ENCODE measurements at regions not wholly inside any gene's neighbourhood (a gene's known extent, or its start where the extent isn't known, plus 50 kb on each side); places are given as distances from the start of the nearest gene placed in this dataset.
A peak's percentile ranks its signal among the peaks of the same experiment; 100 is the strongest.
"Not testable (repeated sequence)": the region's sequence is repeated elsewhere in the genome, so short reads cannot be mapped to it uniquely, and the experiment has no call there.

DNA sequence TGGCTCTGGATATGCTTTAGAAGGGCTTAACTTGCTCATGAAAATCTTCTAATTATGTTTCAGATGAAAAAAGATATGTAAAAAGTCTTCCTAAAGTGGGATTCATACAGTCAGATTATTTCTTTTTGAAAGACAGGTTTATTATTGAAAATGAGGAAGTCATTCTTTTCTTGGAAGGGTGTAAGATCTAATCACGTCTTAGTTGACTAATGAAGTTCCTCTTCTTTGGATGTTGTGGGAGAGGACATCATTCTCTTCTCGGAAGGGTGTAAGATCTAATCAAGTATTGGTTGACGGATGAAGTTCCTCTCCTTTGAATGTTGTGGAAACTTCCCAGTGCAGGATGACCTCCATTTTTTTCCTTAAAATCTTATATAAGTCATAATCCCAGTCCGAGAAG is 74.9 kb downstream of the ALG10 start:
- DNase-seq (ENCODE audit: low spot score) = no peak

DNA sequence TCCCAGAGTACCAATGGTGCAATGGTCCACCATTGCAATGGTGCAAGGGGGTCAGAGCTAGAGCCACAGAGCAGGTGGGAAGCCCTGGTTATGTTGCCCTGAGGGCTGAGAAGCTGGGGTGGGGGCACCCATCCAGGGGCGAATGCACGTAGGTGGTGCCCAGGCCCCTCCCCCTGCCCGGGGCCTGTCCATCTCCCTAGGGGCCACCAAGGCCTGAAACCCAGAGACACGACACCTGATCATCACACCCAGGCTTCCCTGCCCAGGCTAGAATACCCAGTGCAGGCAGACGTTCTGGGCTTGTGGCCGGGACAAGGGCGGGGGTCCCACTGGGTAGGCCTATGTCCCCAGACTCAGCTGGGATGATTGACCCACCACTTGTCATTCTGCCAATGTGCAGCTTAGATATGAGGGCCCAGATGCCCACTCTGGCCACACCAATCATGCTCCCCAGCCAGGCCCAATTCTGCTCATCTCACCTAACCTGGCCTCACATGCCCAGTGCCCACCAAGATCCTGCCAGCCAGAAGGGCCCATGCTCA is 83.2 kb downstream of the ALG10 start:
- DNase-seq (ENCODE audit: low spot score) = no peak

DNA sequence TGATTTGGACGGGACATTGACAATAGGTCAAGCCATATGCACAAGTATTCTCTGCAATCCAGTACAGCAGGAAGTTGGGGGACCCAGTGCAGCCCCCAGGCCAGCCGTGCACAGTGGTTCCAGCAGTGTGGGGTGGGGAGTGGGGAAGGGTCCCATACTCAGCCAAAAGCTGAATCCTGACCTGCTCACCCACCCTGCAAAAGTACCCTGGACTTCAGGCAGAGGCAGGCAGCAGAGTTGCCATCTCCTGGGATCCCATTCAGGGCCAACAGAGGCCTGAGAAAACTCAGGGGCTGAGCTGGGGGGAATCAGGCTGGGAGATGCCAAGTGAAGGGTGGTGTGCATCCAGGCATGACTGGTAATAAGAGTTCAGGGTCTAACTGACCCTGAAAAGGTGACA is 83.9 kb downstream of the ALG10 start:
- no peak for DNase-seq (ENCODE audit: low spot score)

DNA sequence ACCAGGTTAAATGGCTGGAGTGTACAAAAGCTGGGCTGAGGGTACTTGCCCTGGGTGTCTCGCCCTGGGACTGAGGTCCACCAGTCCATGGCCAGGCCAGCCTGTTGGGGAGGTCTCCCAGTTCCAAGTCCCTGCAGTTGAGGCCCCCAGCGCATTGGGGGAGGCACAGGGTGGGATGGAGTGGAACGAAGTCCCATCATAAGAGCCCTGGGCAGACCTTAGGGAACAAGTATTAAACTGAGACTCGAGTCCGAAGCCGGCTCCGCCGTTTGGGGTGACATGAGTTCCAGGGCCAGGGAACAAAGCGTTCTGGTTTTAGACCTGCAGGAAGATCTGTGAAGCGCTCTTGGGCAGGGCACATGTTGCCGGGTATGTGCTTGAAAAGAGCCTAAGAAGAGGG is 84.7 kb downstream of the ALG10 start:
- no peak for DNase-seq (ENCODE audit: low spot score)

DNA sequence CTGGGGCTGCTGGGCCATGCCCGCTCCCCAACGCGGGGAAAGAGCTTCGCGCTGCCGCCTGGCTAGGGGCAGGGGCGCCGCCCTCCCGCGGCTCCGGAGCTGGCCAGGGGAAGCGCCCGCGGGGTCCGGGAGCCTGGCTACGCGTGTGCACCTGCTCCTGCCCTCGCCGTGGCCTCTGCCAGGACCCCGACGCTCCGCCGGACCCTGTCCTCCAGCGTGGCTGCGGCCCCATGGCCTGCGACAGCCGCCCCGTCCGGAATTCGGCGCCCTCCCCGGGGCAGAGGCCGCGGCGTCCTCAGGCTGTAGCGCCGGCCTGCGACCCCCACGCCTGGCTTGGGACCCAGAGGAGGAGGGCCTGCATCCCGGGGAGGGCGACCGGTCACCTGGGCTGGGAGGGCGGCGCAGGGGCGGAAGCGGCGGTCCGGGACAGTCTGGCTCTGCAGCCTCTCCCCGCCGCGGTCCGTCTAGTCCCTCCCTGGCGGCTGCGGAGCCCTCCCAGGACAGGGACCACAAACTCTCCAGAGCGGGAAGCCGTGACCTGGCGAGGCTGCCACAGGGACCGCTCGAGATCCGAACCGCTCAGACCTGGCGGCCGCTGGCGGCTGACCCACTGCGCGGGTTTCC is 85.6 kb downstream of the ALG10 start:
- DNase-seq (ENCODE audit: low spot score) = no peak

DNA sequence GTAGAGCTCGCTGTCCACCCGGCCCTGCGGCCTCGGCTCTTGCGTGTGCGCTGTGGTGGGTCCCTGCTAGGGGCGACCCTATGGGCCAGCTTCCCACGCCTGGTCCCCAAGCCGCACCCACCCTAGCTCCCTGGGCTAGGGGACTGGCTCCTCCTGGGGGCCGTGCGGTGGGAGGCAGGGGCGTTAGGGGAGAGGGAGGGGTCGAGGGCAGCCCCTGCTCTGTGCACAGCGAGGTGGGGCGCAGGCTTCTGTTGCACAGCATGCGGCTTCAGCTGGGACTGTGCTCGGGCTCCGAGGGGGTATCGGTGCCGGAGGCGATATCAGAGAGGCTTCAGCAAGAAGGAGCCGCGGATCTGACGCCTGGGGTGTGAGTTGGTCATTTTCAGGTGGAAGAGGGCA is 86.1 kb downstream of the ALG10 start:
- DNase-seq (ENCODE audit: low spot score) = no peak

DNA sequence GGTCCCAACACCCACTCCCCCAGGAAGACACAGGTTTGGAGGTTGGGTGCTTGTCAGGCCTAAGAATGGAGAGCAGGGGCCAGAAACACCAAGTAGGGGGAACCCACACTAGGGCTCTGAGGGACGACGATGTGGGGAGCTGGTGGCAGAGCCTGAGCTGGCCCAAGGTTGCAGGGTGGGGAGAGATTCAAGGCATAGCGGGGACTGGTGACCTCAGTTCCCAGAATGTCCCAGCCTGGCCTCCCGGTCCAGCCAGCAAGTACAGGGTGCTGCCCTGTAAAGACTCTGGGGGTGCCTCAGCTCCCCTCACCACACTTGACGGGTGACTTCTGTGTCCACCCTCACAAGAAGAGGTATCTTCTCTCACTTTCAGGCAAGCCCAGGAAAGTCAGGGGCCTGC is 86.7 kb downstream of the ALG10 start:
- no peak for DNase-seq (ENCODE audit: low spot score)

DNA sequence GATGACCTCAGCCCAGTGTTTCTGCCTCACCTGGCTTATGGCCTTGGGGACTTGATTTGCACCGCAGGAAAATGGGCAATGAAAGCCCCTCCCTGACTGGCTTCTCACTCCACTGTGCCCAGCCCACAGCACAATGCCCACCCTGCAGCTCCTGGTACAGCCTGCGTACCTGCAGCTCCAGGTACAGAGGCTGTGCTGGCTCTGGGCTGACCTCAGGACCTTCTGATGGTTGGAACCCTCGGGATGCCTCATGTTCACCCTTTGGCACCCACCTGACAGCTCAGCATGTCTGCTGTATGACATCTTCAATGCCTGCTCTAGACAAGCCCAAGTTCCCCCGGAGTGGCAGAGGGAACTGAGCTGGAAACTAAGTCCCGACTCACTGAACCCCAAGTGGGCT is 87.1 kb downstream of the ALG10 start:
- no peak for DNase-seq (ENCODE audit: low spot score)

DNA sequence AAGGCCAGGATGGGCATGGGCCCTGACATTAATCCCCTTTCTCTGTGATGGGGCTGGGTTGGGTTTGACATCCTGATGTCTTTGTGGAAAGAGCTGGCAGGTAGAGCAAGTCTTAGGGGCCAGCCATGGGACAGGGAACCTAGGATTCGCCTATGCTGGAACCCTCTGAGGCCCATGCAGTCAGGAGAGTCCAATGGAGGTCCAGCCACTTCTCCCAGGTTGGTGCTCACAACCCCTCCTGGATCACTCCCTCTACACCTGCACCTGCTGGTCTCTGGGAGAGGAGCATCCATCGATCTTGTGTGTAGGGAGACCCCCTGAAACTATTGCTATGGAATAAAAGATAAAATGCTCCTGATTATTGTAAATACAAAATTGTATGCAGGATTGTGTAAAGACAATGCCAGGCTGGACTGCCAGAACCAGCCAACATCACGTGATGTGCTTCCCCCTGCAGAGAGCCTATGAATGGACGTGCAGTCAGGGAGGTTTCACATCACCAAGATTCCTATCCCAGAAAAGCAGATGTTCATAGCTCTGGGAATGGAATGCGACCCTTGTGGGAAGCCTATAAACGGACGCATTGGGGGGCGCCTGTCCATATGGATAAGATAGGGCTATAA is 87.7 kb downstream of the ALG10 start:
- DNase-seq (ENCODE audit: low spot score) = not testable (repeated sequence)

DNA sequence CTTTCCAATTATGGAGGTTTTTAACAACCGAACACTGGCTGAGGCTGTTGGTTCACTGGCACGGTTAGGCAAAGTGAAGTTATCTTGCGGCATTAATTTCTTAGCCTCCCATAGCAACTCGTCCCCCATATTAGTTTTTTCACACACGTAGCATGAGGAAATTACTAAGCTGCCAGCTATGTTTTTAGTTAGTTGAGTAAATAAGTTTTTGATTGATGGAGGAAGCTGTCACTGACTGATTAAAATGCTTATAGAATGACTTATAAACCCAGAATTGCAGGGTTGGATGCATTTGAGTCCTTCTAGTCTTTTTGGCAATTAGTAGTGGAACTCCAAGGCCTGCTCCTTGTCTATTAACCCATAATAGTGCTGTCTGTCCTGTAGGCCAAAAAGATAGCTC is 97.1 kb downstream of the ALG10 start:
- DNase-seq (ENCODE audit: low spot score) = no peak

DNA sequence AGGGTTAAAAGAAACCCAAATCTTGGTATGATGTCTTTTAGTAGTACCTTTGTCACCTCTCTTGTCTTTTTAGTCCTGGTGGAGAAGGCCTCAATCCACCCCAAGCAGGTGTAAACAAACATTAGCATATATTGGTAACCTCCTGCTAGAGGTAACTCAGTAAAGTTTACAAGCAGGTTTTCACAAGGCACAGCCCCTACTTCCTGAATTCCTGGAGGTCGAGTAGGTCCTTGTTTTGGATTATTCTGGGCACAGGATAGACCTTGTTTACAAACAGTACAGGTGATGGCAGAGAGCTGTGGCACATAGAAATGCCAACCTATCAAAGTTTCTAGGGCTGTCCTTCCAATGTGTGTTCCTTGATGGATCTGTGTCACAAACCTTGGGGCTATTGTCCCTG is 99.1 kb downstream of the ALG10 start:
- no peak for DNase-seq (ENCODE audit: low spot score)

DNA sequence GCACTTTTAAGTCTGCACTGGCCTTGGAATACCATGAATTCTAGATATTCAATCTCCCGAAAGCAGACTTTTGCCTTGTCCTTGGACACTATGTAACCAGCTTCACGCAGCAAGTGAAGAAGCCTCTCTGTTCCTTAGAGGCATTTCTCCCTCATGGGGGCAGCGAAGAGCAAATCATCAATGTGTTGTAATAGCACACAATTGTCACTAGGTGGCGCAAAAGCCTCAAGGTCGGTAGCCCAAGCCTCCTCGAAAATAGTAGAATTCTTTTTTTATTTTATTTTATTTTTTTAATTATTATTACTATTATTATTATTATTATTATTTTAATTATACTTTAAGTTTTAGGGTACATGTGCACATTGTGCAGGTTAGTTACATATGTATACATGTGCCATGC is 100.8 kb downstream of the ALG10 start:
- DNase-seq (ENCODE audit: low spot score) = peak; percentile 66

DNA sequence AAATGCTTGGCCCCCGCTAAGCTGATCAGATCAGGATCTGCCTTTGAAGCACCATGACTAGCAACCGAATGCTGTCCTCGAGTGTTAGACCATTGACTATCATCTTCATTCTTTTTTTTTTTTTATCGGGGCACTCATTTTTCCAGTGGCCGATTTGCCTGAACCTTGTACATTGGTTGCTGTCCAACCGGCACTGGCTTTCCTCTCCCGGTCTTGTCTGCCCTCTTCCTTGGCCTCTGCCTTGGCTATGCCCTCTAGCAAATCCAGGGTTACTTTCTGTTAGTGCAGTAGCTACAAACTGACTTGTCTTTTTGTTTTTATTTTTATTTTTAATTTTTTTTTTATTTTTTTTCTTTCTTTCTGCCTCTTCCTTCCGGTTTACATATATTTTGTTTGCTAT is 102.3 kb downstream of the ALG10 start:
- no peak for DNase-seq (ENCODE audit: low spot score)

DNA sequence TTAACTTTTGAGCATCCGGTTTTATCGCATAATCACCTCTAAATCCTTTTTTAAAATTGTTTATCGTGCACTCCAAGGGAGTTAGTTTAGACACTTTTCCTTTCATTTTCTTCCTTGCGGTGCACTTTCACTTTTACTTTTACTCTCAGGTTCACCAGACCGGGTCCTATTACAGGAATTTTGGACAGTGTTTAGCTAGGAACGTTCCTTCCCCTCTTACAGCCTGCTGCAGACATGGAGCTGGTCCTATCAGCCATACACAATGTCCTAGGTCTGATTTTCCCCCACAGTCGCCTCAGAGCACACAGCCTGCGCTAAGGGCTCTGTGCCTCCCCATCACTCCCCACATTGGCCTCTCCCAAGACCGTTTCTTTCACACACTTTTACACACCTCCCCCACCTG is 103.9 kb downstream of the ALG10 start:
- peak; percentile 13 for DNase-seq (ENCODE audit: low spot score)

DNA sequence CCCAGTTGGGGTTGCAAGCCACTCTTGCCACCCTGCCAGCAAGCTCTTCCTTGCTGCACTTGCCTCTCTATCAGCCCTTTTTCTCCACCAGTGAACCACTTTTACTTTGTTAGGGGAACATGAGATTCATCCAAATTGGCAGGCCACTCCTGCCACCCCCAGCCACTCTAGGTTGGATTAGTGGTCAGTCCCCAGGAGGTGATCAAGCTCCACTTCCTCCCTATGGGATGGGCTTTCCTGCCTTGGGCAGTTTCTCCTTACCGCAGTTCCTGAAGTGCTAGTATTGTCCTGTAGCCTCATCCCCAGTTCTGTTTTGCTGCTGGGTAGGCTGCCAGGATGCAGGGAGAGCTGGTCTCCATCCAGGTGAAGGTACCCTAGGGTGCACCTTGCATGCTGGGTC is 104.5 kb downstream of the ALG10 start:
- no peak for DNase-seq (ENCODE audit: low spot score)

DNA sequence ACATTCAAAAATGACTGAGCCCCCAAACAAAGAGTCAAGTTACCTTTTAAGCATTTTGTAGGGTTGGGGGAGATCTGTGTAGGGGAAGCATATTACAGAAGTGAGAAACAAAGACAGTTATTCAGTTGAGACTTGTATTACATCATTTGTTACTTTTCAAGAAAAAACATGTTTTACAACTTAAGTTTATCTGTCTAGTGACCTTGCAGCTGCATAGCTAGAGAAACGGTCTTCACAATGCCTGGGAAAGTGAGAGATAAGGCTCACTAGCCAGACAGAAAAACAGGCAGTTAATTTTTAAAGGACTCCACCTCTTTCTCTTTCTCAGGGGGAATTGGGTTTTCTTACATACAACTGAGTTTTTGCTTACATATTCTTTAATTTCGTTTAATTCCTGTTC is 105.1 kb downstream of the ALG10 start:
- not testable (repeated sequence) for DNase-seq (ENCODE audit: low spot score)

DNA sequence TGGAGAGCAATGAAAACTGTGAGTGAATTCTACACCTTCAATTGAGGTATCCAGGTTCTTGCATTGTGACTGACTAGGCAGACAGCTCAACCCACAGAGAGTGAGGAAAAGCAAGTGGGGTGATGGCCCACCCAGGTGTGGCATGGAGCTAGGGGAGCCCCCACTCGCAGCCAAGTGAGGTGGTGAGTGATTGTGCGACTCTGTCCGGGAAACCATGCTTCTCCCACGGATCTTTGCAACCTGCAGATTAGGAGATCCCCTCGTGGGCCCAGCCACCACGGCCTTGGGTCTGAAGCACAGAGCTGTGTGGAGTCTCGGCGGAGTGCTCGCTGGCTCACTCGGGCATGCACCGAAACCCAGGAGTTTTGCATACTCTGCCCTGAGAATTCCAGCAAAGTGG is 120.1 kb downstream of the ALG10 start:
- no peak for DNase-seq (ENCODE audit: low spot score)

DNA sequence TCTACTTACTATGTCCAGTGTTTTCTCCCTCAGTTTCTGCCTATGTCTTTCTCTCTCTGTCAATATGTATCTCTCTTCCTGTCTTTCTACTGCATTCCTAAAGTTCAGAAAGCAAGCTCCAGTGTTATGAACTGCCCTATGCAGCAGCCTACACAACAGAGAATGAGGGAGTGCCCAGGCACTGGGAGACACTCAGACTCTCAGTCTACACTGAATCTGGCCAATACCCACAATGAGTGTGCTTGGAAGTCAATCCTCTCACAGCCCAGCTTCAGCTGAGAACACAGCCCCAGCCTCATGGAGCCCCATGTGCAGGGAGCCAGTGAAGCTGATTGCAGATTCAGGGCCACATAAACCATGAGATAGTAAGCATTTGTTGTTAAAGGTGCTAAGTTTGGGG is 128.7 kb downstream of the ALG10 start:
- no peak for DNase-seq (ENCODE audit: low spot score)

DNA sequence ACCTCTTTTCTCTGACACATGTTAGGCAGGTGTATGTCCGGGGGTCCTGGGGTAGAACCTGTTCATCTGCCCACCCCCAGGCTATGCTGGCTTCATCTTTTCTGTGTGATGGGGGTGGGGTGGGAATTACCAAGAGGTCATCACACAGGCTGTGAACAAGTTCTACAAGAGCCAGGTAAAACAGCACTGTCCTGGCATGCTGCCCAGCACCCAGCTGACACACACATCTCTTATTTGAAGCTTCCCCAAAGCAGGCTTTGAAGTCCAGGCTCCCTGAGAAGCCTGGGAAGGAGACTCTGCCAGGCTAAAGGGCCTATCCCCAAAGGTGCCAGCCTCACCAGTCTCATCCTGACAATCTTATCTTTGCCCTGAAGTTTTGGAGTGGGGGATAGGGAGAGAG is 141.1 kb downstream of the ALG10 start:
- no peak for DNase-seq (ENCODE audit: low spot score)

DNA sequence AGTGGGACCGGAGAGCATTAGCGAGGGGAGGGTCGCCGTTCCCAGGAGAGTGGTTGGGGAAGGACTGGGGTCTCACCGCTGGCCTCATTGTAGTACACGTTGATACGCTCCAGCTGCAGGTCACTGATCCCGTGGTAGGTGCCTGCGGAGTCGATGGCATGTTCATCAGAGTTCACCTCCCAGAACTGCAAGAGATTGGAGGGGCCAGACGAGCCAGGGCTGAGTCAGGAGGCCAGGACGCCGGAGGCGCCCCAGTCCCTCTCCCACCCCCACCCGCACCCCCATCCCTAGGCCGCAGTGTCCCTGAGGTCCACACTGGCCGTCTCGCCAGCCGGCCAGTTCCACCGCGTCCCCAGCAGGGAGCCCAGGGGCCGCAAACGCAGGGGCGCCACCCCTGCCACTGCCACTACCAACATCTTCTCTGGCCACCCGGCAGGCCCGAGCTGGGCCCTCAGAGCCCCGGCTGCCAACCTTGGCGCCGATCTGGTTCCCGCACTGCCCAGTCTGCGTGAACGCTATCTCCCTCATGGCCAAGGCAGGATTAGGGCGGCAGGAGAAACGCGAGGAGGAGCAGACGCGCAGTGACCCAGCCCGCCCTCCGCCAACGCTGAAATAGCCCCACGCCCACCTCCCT is 144.2 kb downstream of the ALG10 start:
- no peak for DNase-seq (ENCODE audit: low spot score)

DNA sequence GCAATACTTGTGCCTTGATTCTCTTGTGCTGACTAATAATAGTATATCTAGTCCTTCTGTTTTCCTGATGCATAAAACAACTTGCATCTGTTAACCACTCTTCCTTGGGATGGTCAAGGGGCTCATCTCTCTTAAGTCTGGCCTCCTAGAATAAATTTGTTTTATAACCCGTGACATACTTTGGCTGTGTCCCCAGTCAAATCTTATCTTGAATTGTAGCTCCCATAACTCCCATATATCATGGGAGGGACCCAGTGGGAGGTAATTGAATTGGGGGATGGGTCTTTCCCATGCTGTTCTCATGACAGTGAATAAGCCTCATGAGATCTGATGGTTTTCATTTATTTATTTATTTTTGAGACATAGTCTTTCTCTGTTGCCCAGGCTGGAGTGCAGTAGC is 146.2 kb downstream of the ALG10 start:
- DNase-seq (ENCODE audit: low spot score) = not testable (repeated sequence)

DNA sequence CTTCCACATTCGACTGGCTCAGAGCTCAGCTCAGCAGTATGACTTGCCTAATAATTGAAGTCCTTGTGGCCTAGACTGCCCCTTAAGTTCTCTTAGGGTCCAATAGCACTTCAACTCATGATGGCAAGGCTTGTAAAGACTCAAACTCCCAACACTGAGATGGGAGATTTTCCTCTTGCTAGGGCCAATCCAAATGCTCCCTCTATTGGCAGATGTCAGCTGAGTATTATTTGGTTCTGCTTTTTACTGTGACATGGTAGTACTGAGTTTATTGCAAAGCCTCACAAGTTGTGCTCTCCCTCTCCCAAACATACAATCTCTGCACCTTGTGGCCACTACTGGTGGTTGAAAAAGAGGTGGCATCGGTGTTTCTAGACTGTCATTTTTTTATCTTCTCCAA is 164.2 kb downstream of the ALG10 start:
- no peak for DNase-seq (ENCODE audit: low spot score)

DNA sequence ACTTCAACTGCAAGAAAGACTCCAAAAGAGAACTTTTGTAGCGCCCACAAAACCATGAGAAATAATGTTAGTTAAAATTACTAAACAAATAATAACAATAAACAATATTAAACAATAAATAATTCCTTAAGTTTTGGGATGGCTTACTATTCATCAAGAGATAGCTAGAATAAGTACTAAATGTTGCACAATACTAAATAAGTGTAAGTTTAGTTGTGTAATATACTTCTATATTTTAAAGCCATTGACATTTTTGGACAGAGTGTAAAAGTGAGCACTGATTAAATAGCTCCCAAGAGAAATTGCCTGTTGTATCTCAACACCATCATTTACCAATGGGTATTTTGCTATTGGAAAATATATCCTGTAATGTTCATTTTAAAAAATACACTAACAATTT is 166.7 kb downstream of the ALG10 start:
- no peak for DNase-seq (ENCODE audit: low spot score)

DNA sequence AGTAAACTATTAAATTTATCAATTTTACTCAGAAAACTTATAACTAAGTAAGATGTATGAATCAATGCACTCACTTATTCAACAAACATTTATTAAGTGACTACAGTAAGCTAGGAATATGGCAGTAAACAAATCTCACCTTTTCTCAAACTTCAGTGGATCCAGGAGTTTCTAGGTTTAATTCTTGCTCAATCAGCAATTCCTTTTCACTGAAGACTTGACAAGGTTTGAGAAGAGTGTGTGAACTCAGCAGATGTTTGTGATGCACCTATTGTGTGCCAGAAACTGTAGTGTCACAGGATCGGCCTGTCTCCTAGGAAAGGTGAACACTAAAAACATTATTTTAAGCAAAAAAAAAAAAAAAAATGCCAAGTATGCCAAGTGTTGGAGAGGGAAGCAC is 167.8 kb downstream of the ALG10 start:
- no peak for DNase-seq (ENCODE audit: low spot score)
